Kidney tubule cell (primary cell): ENCODE measurements at regions not wholly inside any gene's neighbourhood (a gene's known extent, or its start where the extent isn't known, plus 50 kb on each side); places are given as distances from the start of the nearest gene placed in this dataset.
"Not testable (repeated sequence)": the region's sequence is repeated elsewhere in the genome, so short reads cannot be mapped to it uniquely, and the experiment has no call there.

ENCODE experiments used
- DNase-seq: peaks from one replicate; pipeline ENCODE4 v3.0.0-alpha.2; 2018; ENCODE audit warnings: low spot score

GRCh38 chr20:19874040-19874727 lies 116.1 kb downstream of the RIN2 start:
- peak; percentile 17 for DNase-seq

- DNase-seq, result peak; percentile 50
These were observed 117.5 kb downstream of the RIN2 start for GRCh38 chr20:19875376-19876221.

- DNase-seq, result no peak
These were observed 118.9 kb downstream of the RIN2 start for GRCh38 chr20:19876828-19877460.

GRCh38 chr20:19879874-19880255 lies 121.8 kb downstream of the RIN2 start:
- not testable (repeated sequence) for DNase-seq

- DNase-seq, result peak; percentile 96
These were observed 122.4 kb downstream of the RIN2 start for GRCh38 chr20:19880256-19881079.

- peak; percentile 39 for DNase-seq
These were observed 123.2 kb downstream of the RIN2 start for GRCh38 chr20:19881080-19881840.

- no peak for DNase-seq
These were observed 123.9 kb downstream of the RIN2 start for GRCh38 chr20:19881990-19882389.

- DNase-seq, result no peak
These were observed 124.4 kb downstream of the RIN2 start for GRCh38 chr20:19882446-19882845.

GRCh38 chr20:19883501-19883900 lies 125.4 kb downstream of the RIN2 start:
- DNase-seq, result no peak

GRCh38 chr20:19885594-19885938 lies 127.5 kb downstream of the RIN2 start:
- no peak for DNase-seq

GRCh38 chr20:19885939-19886660 lies 128.0 kb downstream of the RIN2 start:
- peak; percentile 57 for DNase-seq

- no peak for DNase-seq
These were observed 128.7 kb downstream of the RIN2 start for GRCh38 chr20:19886661-19887288.

- no peak for DNase-seq
These were observed 129.4 kb upstream of the NAA20 start for GRCh38 chr20:19887556-19888268.

- peak; percentile 83 for DNase-seq
These were observed 128.9 kb upstream of the NAA20 start for GRCh38 chr20:19888269-19888671.

GRCh38 chr20:19889011-19889953 lies 127.9 kb upstream of the NAA20 start:
- peak; percentile 74 for DNase-seq

- peak; percentile 76 for DNase-seq
These were observed 126.6 kb upstream of the NAA20 start for GRCh38 chr20:19890445-19891051.

- DNase-seq, result peak; percentile 30
These were observed 123.8 kb upstream of the NAA20 start for GRCh38 chr20:19893356-19893755.

GRCh38 chr20:19895761-19896160 lies 121.4 kb upstream of the NAA20 start:
- no peak for DNase-seq
